IPS-15b (cell line): ENCODE measurements at regions not wholly inside any gene's neighbourhood (a gene's known extent, or its start where the extent isn't known, plus 50 kb on each side); places are given as distances from the start of the nearest gene placed in this dataset.
"Not testable (repeated sequence)": the region's sequence is repeated elsewhere in the genome, so short reads cannot be mapped to it uniquely, and the experiment has no call there.

ENCODE experiments used
- H3K27me3 ChIP-seq: one replicate; pipeline ENCODE4 v1.6.1; 2013; ENCODE audit warnings: low read length; ENCODE audit not compliant: control insufficient read depth, insufficient read depth
- H3K36me3 ChIP-seq: one replicate; pipeline ENCODE4 v1.6.1; 2013; ENCODE audit warnings: low read length; ENCODE audit not compliant: control insufficient read depth, insufficient read depth
- H3K4me1 ChIP-seq: one replicate; pipeline ENCODE4 v1.6.1; 2013; ENCODE audit warnings: mild to moderate bottlenecking, low read length; ENCODE audit not compliant: control insufficient read depth, insufficient read depth
- H3K4me3 ChIP-seq: one replicate; pipeline ENCODE4 v1.5.1; 2013; ENCODE audit warnings: low read depth, low read length
- H3K9ac ChIP-seq: one replicate; pipeline ENCODE4 v1.6.1; 2013; ENCODE audit warnings: low read depth, mild to moderate bottlenecking, low read length
- H3K9me3 ChIP-seq: one replicate; pipeline ENCODE4 v1.6.1; 2013; ENCODE audit warnings: mild to moderate bottlenecking, low read length; ENCODE audit not compliant: control insufficient read depth, insufficient read depth

DNA sequence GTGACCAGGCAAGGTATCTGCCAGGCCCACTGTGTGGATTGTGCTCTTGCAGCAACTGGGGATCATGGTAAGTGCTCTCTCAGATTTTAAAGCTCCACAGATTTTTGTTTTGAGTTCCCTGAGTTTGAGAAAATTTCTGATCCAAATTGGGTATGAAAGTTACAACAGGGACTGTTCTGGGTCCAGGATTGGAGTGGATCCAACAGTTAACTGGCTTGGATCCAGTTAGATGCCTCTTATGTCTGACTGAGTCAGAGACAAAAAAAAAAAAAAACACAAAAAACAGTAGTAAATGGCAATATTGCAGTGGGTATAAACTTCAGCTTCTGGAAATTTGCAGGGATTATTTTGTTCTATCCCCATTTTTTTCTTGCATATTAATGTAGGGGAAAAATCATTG lies 598.8 kb downstream of the C12orf50 start:
- no peak overlapping the region for H3K4me3 ChIP-seq

DNA sequence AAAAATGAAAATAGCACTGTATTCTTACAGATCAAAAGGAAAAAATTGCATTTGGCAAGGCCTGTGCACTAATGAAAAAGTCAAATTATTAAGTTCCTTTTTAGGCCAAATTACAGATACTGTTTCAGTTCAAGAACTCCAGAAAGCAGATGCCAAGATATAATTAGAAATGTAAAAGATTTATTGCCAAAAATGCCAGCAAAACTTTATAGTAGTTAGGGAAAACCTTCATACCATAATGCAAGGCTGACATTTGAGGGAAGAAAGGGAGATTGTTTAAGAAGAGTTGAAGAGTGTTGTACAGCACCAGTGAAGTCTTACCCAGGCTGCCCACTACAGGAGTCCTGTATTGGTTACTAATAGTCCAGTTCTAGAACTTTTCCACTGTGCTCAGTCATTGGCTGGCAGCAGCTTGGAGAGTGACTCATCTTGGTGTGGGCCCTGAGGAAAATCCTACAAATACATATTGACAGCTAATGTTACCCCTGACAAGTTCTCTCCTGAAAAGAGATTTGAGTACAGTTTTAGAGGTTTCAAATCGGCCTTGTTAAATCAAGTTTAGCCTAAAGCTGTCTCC lies 600.4 kb downstream of the C12orf50 start:
- H3K9ac ChIP-seq = no peak overlapping the region
- no peaks in the 10 kb centered on the region for H3K4me1 ChIP-seq
- no peaks in the 10 kb centered on the region for H3K27me3 ChIP-seq
- no peak overlapping the region for H3K4me3 ChIP-seq
- H3K9me3 ChIP-seq = no peaks in the 10 kb centered on the region
- H3K36me3 ChIP-seq = no peaks in the 10 kb centered on the region

More for the DNA sequence above, 598.8 kb downstream of the C12orf50 start:
- H3K4me1 ChIP-seq = no peaks in the 10 kb centered on the region
- H3K27me3 ChIP-seq = no peaks in the 10 kb centered on the region
- H3K36me3 ChIP-seq = no peaks in the 10 kb centered on the region
- no peak overlapping the region for H3K9ac ChIP-seq
- no peaks in the 10 kb centered on the region for H3K9me3 ChIP-seq

GRCh38 chr12:87427770-87428169 lies 601.4 kb downstream of the C12orf50 start:
- no peak overlapping the region for H3K4me3 ChIP-seq
- no peaks in the 10 kb centered on the region for H3K36me3 ChIP-seq
- no peaks in the 10 kb centered on the region for H3K9me3 ChIP-seq
- H3K4me1 ChIP-seq = no peaks in the 10 kb centered on the region
- no peak overlapping the region for H3K9ac ChIP-seq
- no peaks in the 10 kb centered on the region for H3K27me3 ChIP-seq

DNA sequence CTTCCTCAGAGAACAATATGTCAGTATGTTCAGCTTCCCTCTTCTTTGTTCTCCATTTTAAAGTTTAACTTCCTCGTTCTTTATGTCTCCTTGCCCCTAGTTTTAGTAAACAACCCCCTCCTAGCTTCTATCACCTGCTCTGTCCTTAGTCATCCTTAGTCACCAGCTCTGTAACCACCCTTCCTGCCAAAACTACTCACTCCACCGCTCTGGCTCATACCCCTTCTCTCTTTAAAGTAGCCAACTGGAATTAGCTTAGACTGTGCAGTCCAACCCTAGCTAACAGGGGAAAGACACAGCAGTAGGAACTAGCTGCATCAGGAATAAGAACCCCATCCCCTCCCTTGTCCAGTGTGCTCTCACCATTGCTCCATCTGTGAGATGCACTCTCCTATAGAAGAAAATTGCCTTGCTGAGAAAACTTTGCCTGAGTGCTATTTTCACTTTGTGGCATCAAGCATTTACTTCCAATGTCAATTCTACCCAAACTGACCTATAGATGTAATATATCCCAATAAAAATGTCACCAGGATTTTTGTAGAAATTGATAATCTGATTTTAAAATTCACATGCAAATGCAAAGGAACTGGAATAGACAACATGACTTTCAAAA lies 603.2 kb downstream of the C12orf50 start:
- Histone ChIP-seq H3K4me3 (no peak overlapping the region), H3K4me1 (no peaks in the 10 kb centered on the region), H3K27me3 (no peaks in the 10 kb centered on the region), H3K36me3 (no peaks in the 10 kb centered on the region), H3K9ac (no peak overlapping the region), H3K9me3 (no peaks in the 10 kb centered on the region)

GRCh38 chr12:87421233-87421632 lies 608.0 kb downstream of the C12orf50 start:
- H3K9me3 ChIP-seq, H3K27me3 ChIP-seq, H3K4me3 ChIP-seq, H3K36me3 ChIP-seq, H3K9ac ChIP-seq, H3K4me1 ChIP-seq: not testable (repeated sequence)

GRCh38 chr12:87413784-87414183 lies 615.4 kb downstream of the C12orf50 start:
- Histone ChIP-seq H3K36me3 (no peaks in the 10 kb centered on the region), H3K4me3 (no peak overlapping the region), H3K4me1 (no peaks in the 10 kb centered on the region), H3K9ac (no peak overlapping the region), H3K27me3 (no peaks in the 10 kb centered on the region), H3K9me3 (peaks cover 2% of the 10 kb centered on the region)

- Histone ChIP-seq H3K9me3 (peaks cover 3% of the 10 kb centered on the region), H3K4me1 (no peaks in the 10 kb centered on the region), H3K36me3 (no peaks in the 10 kb centered on the region), H3K9ac (no peak overlapping the region), H3K27me3 (no peaks in the 10 kb centered on the region), H3K4me3 (no peak overlapping the region)
These were observed 622.3 kb downstream of the C12orf50 start for GRCh38 chr12:87406926-87407325.

GRCh38 chr12:87405918-87406317 lies 623.3 kb downstream of the C12orf50 start:
- no peaks in the 10 kb centered on the region for H3K4me1 ChIP-seq
- no peaks in the 10 kb centered on the region for H3K27me3 ChIP-seq
- no peaks in the 10 kb centered on the region for H3K36me3 ChIP-seq
- no peak overlapping the region for H3K9ac ChIP-seq
- peaks cover 3% of the 10 kb centered on the region for H3K9me3 ChIP-seq
- no peak overlapping the region for H3K4me3 ChIP-seq

DNA sequence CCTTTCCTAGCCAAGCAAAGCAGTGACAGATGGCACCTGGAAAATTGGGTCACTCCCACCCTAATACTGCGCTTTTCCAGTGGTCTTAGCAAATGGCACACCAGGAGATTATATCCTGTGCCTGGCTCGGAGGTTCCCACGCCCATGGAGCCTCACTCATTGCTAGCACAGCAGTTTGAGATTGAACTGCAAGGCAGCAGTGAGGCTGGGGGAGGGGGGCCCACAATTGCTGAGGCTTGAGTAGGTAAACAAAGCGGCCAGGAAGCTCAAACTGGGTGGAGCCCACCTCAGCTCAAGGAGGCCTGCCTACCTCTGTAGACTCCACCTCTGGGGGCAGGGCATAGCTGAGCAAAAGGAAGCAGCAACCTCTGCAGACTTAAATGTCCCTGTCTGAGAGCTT lies 635.0 kb downstream of the C12orf50 start:
- H3K9ac ChIP-seq, H3K4me3 ChIP-seq, H3K27me3 ChIP-seq, H3K36me3 ChIP-seq, H3K9me3 ChIP-seq, H3K4me1 ChIP-seq: not testable (repeated sequence)

DNA sequence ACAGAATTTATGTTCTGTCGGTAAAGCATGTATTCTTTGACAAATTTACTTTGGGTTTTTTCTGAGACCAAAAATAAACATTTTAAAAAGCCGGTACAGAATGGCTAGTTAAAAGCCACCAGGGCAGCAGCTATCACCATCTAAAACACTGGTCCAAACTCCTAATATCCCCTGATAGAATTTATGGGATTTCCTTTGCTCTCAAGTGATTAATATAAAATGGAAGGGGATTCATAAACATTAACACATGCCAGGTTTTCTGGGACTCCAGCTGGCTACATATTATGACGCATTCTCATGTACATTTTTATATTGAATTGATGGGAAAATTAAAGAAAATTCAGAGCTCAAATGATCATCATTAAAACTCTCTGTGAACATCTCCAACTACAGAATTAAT lies 640.8 kb downstream of the C12orf50 start:
- Histone ChIP-seq H3K27me3 (no peaks in the 10 kb centered on the region), H3K4me3 (no peak overlapping the region), H3K9me3 (no peaks in the 10 kb centered on the region)

GRCh38 chr12:87385322-87385721 lies 643.9 kb downstream of the C12orf50 start:
- H3K9me3 ChIP-seq = no peaks in the 10 kb centered on the region
- H3K36me3 ChIP-seq = no peaks in the 10 kb centered on the region
- peaks cover 13% of the 10 kb centered on the region for H3K4me1 ChIP-seq
- no peak overlapping the region for H3K9ac ChIP-seq
- H3K27me3 ChIP-seq = no peaks in the 10 kb centered on the region
- no peak overlapping the region for H3K4me3 ChIP-seq

More for the DNA sequence above, 640.8 kb downstream of the C12orf50 start:
- no peak overlapping the region for H3K9ac ChIP-seq
- H3K36me3 ChIP-seq = no peaks in the 10 kb centered on the region
- H3K4me1 ChIP-seq = peaks cover 10% of the 10 kb centered on the region

- no peaks in the 10 kb centered on the region for H3K36me3 ChIP-seq
- H3K4me1 ChIP-seq = peaks cover 13% of the 10 kb centered on the region
- H3K9me3 ChIP-seq = no peaks in the 10 kb centered on the region
- H3K9ac ChIP-seq = no peak overlapping the region
- H3K27me3 ChIP-seq = no peaks in the 10 kb centered on the region
- H3K4me3 ChIP-seq = no peak overlapping the region
These were observed 645.0 kb downstream of the C12orf50 start for GRCh38 chr12:87384226-87384625.
